K562 (cell line): ENCODE measurements at regions not wholly inside any gene's neighbourhood (a gene's known extent, or its start where the extent isn't known, plus 50 kb on each side); places are given as distances from the start of the nearest gene placed in this dataset.

Experiments
- ERF ChIP-seq: fragments of 450-650 bp; formaldehyde crosslinking; IDR thresholded peaks from 2 replicates; pipeline ENCODE4 v1.4.0; 2020; ENCODE audit warnings: mild to moderate bottlenecking, mixed read lengths
- GTF2E2 ChIP-seq: fragments of 200-800 bp; sonication (Bioruptor generic); IDR thresholded peaks from 2 replicates; pipeline ENCODE4 v1.6.1; 2016; ENCODE audit warnings: missing genetic modification characterization, missing compliant biosample characterization
- NCOA4 ChIP-seq: fragments of 450-650 bp; IDR thresholded peaks from 2 replicates; pipeline ENCODE4 v1.6.1; 2018; ENCODE audit warnings: mild to moderate bottlenecking; ENCODE audit not compliant: partially characterized antibody
- NUFIP1 ChIP-seq: fragments of 450-650 bp; IDR thresholded peaks from 2 replicates; pipeline ENCODE4 v1.6.1; 2018; ENCODE audit not compliant: partially characterized antibody
- PHF20 ChIP-seq: fragments of 450-650 bp; IDR thresholded peaks from 2 replicates; pipeline ENCODE4 v1.6.1; 2018; ENCODE audit not compliant: partially characterized antibody
- RBM39 ChIP-seq: fragments of 200-400 bp; formaldehyde crosslinking; optimal IDR thresholded peaks from 2 replicates; pipeline ENCODE3; 2018; ENCODE audit warnings: low read depth, low read length
- SRSF1 ChIP-seq: fragments of 200-400 bp; formaldehyde crosslinking; IDR thresholded peaks from 2 replicates; pipeline ENCODE4 v1.6.1; 2017; ENCODE audit warnings: mild to moderate bottlenecking, low read depth, low read length, moderate library complexity
- XRCC5 ChIP-seq: fragments of 200-400 bp; formaldehyde crosslinking; IDR thresholded peaks from 2 replicates; pipeline ENCODE4 v1.6.1; 2017; ENCODE audit warnings: low read depth, mild to moderate bottlenecking, low read length
- ZBTB1 ChIP-seq: sonication (generic); formaldehyde crosslinking; IDR thresholded peaks from 2 replicates; pipeline ENCODE4 v1.8.1; 2023; ENCODE audit warnings: missing genetic modification reagents, low read depth, mild to moderate bottlenecking, borderline replicate concordance
- ZNF124 ChIP-seq: sonication (generic); formaldehyde crosslinking; IDR thresholded peaks from 2 replicates; pipeline ENCODE4 v1.8.1; 2022; ENCODE audit warnings: missing genetic modification reagents
- TF ChIP-seq, protein P1 (sequence below): sonication (generic); formaldehyde crosslinking; IDR thresholded peaks from 2 replicates; pipeline ENCODE4 v1.8.1; 2023; ENCODE audit warnings: mild to moderate bottlenecking, missing genetic modification reagents
- TF ChIP-seq, protein P2 (sequence below): fragments of 250-450 bp; sonication (Bioruptor Pico); IDR thresholded peaks from 2 replicates; pipeline ENCODE4 v1.4.0; 2020; ENCODE audit warnings: mild to moderate bottlenecking
- TF ChIP-seq, protein P3 (sequence below): sonication (generic); formaldehyde crosslinking; IDR thresholded peaks from 2 replicates; pipeline ENCODE4 v1.8.0; 2022; ENCODE audit warnings: mild to moderate bottlenecking, missing genetic modification reagents
- TF ChIP-seq, protein P4 (sequence below): sonication (generic); IDR thresholded peaks from 2 replicates; pipeline ENCODE4 v1.6.1; 2016
- TF ChIP-seq, protein P5 (sequence below), 2 experiments: fragments of 450-650 bp in 1 of 2; sonication (generic) in 1 of 2; formaldehyde crosslinking in 1 of 2; IDR thresholded peaks in 1 of 2; conservative IDR thresholded peaks in 1 of 2; 2 replicates each; pipeline versions ENCODE4 v1.6.1 to v1.8.1; 2016 to 2023; ENCODE audit warnings: mild to moderate bottlenecking in 2 of 2, moderate library complexity in 2 of 2, inconsistent platforms in 1 of 2, missing genetic modification reagents in 1 of 2
- TF ChIP-seq, protein P6 (sequence below): fragments of 250-450 bp; sonication (Bioruptor Pico); IDR thresholded peaks from 2 replicates; pipeline ENCODE4 v1.5.0; 2021

DNA sequence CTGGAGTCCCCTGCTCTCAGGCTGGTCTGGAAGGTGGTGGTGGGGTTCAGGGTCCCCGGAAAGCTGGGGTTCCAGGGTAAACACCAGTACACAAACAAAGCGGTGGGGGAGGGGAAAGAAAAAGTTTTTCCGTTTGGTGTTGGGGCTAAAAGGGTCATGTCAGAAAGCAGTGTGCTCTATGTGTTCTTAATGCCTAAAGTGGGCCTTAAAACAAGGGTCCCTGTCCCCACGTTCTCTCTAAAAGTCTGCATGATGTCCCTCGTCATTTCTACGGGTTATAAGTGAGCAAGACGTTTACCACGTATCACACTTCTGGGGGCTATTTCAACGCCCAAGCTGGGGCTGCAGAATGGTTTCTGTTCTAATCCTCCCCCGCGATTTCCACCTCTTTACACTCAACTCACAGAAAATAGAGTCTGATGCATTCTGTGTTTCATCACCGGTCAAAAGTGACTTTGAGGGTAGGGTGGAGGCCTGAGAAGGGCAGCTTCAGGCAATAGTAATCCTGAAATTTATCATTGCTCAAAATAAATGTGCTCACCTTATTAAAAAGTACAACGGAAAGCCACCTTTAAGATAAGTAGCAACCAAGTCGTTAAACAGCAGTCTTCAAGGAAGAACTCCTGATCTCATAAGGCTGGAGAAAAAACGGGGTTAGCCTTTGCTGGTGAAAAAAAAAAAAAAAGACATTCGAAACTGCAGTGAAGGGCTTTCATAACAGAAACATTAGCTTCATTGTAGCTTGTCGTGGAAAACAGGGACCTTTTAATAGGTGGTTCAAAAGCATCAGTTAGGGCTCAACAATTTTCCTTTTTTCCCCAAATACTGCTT lies 63.9 kb upstream of the PTGR2 start (continued):
- no peak for TF ChIP-seq RBM39
- TF ChIP-seq, protein P1, sequence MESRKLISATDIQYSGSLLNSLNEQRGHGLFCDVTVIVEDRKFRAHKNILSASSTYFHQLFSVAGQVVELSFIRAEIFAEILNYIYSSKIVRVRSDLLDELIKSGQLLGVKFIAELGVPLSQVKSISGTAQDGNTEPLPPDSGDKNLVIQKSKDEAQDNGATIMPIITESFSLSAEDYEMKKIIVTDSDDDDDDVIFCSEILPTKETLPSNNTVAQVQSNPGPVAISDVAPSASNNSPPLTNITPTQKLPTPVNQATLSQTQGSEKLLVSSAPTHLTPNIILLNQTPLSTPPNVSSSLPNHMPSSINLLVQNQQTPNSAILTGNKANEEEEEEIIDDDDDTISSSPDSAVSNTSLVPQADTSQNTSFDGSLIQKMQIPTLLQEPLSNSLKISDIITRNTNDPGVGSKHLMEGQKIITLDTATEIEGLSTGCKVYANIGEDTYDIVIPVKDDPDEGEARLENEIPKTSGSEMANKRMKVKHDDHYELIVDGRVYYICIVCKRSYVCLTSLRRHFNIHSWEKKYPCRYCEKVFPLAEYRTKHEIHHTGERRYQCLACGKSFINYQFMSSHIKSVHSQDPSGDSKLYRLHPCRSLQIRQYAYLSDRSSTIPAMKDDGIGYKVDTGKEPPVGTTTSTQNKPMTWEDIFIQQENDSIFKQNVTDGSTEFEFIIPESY: no peak
- TF ChIP-seq, protein P2, sequence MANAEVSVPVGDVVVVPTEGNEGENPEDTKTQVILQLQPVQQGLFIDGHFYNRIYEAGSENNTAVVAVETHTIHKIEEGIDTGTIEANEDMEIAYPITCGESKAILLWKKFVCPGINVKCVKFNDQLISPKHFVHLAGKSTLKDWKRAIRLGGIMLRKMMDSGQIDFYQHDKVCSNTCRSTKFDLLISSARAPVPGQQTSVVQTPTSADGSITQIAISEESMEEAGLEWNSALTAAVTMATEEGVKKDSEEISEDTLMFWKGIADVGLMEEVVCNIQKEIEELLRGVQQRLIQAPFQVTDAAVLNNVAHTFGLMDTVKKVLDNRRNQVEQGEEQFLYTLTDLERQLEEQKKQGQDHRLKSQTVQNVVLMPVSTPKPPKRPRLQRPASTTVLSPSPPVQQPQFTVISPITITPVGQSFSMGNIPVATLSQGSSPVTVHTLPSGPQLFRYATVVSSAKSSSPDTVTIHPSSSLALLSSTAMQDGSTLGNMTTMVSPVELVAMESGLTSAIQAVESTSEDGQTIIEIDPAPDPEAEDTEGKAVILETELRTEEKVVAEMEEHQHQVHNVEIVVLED: no peak
- no peak for TF ChIP-seq XRCC5
- TF ChIP-seq, protein P3, sequence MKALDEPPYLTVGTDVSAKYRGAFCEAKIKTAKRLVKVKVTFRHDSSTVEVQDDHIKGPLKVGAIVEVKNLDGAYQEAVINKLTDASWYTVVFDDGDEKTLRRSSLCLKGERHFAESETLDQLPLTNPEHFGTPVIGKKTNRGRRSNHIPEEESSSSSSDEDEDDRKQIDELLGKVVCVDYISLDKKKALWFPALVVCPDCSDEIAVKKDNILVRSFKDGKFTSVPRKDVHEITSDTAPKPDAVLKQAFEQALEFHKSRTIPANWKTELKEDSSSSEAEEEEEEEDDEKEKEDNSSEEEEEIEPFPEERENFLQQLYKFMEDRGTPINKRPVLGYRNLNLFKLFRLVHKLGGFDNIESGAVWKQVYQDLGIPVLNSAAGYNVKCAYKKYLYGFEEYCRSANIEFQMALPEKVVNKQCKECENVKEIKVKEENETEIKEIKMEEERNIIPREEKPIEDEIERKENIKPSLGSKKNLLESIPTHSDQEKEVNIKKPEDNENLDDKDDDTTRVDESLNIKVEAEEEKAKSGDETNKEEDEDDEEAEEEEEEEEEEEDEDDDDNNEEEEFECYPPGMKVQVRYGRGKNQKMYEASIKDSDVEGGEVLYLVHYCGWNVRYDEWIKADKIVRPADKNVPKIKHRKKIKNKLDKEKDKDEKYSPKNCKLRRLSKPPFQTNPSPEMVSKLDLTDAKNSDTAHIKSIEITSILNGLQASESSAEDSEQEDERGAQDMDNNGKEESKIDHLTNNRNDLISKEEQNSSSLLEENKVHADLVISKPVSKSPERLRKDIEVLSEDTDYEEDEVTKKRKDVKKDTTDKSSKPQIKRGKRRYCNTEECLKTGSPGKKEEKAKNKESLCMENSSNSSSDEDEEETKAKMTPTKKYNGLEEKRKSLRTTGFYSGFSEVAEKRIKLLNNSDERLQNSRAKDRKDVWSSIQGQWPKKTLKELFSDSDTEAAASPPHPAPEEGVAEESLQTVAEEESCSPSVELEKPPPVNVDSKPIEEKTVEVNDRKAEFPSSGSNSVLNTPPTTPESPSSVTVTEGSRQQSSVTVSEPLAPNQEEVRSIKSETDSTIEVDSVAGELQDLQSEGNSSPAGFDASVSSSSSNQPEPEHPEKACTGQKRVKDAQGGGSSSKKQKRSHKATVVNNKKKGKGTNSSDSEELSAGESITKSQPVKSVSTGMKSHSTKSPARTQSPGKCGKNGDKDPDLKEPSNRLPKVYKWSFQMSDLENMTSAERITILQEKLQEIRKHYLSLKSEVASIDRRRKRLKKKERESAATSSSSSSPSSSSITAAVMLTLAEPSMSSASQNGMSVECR (CRISPR knock-in tag): no peak
- TF ChIP-seq, protein P4, sequence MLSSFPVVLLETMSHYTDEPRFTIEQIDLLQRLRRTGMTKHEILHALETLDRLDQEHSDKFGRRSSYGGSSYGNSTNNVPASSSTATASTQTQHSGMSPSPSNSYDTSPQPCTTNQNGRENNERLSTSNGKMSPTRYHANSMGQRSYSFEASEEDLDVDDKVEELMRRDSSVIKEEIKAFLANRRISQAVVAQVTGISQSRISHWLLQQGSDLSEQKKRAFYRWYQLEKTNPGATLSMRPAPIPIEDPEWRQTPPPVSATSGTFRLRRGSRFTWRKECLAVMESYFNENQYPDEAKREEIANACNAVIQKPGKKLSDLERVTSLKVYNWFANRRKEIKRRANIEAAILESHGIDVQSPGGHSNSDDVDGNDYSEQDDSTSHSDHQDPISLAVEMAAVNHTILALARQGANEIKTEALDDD: no peak
- no peak for TF ChIP-seq ZNF124
- TF ChIP-seq GTF2E2 (tag): 0 out of 2 replicates have a peak, but pooled peaks have one; percentile 42
- no peak for TF ChIP-seq NCOA4
- TF ChIP-seq NUFIP1: no peak
- no peak for TF ChIP-seq ZBTB1 (CRISPR knock-in tag)
- TF ChIP-seq, protein P5, sequence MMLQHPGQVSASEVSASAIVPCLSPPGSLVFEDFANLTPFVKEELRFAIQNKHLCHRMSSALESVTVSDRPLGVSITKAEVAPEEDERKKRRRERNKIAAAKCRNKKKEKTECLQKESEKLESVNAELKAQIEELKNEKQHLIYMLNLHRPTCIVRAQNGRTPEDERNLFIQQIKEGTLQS (IDR thresholded peaks at IDR 0.05): peak; percentile 64
- TF ChIP-seq, protein P5 (CRISPR knock-in tag; conservative IDR thresholded peaks at IDR 0.05): no peak
- TF ChIP-seq, protein P6, sequence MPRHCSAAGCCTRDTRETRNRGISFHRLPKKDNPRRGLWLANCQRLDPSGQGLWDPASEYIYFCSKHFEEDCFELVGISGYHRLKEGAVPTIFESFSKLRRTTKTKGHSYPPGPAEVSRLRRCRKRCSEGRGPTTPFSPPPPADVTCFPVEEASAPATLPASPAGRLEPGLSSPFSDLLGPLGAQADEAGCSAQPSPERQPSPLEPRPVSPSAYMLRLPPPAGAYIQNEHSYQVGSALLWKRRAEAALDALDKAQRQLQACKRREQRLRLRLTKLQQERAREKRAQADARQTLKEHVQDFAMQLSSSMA: no peak
- no peak for TF ChIP-seq SRSF1
- no peak for TF ChIP-seq PHF20
- no peak for TF ChIP-seq ERF
